ENCODE measurements at regions not wholly inside any gene's neighbourhood (a gene's known extent, or its start where the extent isn't known, plus 50 kb on each side); places are given as distances from the start of the nearest gene placed in this dataset.

- WGBS, 2 donors = 66 to 71% methylated on average over 3 to 10 of the region's 10 CpGs
- Histone ChIP-seq H3K9me3 (no peaks in the 10 kb centered on the region), H3K27ac (no peak overlapping the region), H3K4me3 (no peak overlapping the region), H3K27me3 (no peaks in the 10 kb centered on the region), H3K36me3 (no peaks in the 10 kb centered on the region), H3K4me1 (no peaks in the 10 kb centered on the region)
- DNase-seq = peak in 1 of 2 donors; percentile 51
- no peak for ATAC-seq (ENCODE audit: low FRiP score in 2 of 2)
- TF ChIP-seq POLR2A (IDR thresholded peaks at IDR 0.05) (no peak), CTCF (IDR thresholded peaks at IDR 0.05) (peak in 4 of 6 experiments; percentile 13 to 30 (median 27)), EP300 (IDR thresholded peaks at IDR 0.05) (no peak), POLR2AphosphoS5 (IDR thresholded peaks at IDR 0.05) (no peak)
These were observed 100.6 kb downstream of the CRYAA start for GRCh38 chr21:43269440-43269839.

- 86 to 93% methylated on average over 7 to 10 of the region's 12 CpGs for WGBS, 2 donors
- H3K27ac ChIP-seq = no peak overlapping the region
- H3K36me3 ChIP-seq = no peaks in the 10 kb centered on the region
- H3K4me3 ChIP-seq = no peak overlapping the region
- H3K4me1 ChIP-seq = no peaks in the 10 kb centered on the region
- ATAC-seq (ENCODE audit: low FRiP score in 2 of 2) (no peak), DNase-seq (peak in 1 of 2 donors; percentile 62)
- H3K27me3 ChIP-seq = no peaks in the 10 kb centered on the region
- TF ChIP-seq POLR2AphosphoS5 (IDR thresholded peaks at IDR 0.05) (no peak), EP300 (IDR thresholded peaks at IDR 0.05) (no peak), POLR2A (IDR thresholded peaks at IDR 0.05) (no peak), CTCF (IDR thresholded peaks at IDR 0.05) (no peak)
- H3K9me3 ChIP-seq = no peaks in the 10 kb centered on the region
These were observed 100.0 kb downstream of the CRYAA start for GRCh38 chr21:43268804-43269186.

- Histone ChIP-seq H3K4me1 (no peaks in the 10 kb centered on the region), H3K27ac (no peak overlapping the region), H3K36me3 (no peaks in the 10 kb centered on the region), H3K4me3 (no peak overlapping the region), H3K9me3 (no peaks in the 10 kb centered on the region), H3K27me3 (no peaks in the 10 kb centered on the region)
- ATAC-seq (ENCODE audit: low FRiP score in 2 of 2) = no peak
- TF ChIP-seq POLR2AphosphoS5 (IDR thresholded peaks at IDR 0.05) (no peak), EP300 (IDR thresholded peaks at IDR 0.05) (no peak), CTCF (IDR thresholded peaks at IDR 0.05) (no peak), POLR2A (IDR thresholded peaks at IDR 0.05) (no peak)
- no peak for DNase-seq
- WGBS, 2 donors = 85 to 93% methylated on average over 4 to 9 of the region's 9 CpGs
These were observed 99.4 kb downstream of the CRYAA start for GRCh38 chr21:43268086-43268803.

GRCh38 chr21:43267391-43268085 is 98.7 kb downstream of the CRYAA start:
- no peak overlapping the region for H3K27ac ChIP-seq
- ATAC-seq (ENCODE audit: low FRiP score in 2 of 2) = no peak
- peak in 1 of 2 donors; percentile 52 for DNase-seq

More at GRCh38 chr21:43267391-43268085, 98.7 kb downstream of the CRYAA start:
- Histone ChIP-seq H3K4me3 (no peak overlapping the region), H3K9me3 (no peaks in the 10 kb centered on the region), H3K4me1 (no peaks in the 10 kb centered on the region), H3K27me3 (no peaks in the 10 kb centered on the region), H3K36me3 (no peaks in the 10 kb centered on the region)
- TF ChIP-seq POLR2AphosphoS5 (IDR thresholded peaks at IDR 0.05) (no peak), CTCF (IDR thresholded peaks at IDR 0.05) (no peak), EP300 (IDR thresholded peaks at IDR 0.05) (no peak)
- WGBS, 2 donors = 88% methylated on average over 14 to 15 of the region's 15 CpGs
